ENCODE measurements at regions not wholly inside any gene's neighbourhood (a gene's known extent, or its start where the extent isn't known, plus 50 kb on each side); places are given as distances from the start of the nearest gene placed in this dataset.

DNA sequence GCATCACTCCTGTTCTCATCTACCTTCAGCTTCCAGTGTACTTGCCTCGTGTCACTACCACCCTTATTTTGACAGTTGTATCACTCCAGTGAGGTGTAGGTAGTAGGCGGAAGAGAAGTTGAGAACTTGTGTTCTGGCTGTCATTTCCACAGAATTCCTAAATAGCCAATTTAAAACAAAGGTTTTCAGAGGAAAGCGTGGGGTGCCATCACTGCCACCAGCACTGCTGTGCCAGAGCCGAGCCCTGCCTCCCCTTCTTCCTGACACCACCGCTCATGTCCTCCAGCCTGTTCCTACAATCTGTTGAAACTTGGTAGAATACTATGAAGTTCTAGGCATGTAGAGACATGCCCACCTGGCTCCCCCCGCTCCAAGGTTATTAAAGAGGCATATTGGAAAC is 215.8 kb downstream of the TANC2 start:
- TF ChIP-seq, protein P1, sequence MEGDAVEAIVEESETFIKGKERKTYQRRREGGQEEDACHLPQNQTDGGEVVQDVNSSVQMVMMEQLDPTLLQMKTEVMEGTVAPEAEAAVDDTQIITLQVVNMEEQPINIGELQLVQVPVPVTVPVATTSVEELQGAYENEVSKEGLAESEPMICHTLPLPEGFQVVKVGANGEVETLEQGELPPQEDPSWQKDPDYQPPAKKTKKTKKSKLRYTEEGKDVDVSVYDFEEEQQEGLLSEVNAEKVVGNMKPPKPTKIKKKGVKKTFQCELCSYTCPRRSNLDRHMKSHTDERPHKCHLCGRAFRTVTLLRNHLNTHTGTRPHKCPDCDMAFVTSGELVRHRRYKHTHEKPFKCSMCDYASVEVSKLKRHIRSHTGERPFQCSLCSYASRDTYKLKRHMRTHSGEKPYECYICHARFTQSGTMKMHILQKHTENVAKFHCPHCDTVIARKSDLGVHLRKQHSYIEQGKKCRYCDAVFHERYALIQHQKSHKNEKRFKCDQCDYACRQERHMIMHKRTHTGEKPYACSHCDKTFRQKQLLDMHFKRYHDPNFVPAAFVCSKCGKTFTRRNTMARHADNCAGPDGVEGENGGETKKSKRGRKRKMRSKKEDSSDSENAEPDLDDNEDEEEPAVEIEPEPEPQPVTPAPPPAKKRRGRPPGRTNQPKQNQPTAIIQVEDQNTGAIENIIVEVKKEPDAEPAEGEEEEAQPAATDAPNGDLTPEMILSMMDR (IDR thresholded peaks at IDR 0.05) = no peak
- TF ChIP-seq, protein P2, sequence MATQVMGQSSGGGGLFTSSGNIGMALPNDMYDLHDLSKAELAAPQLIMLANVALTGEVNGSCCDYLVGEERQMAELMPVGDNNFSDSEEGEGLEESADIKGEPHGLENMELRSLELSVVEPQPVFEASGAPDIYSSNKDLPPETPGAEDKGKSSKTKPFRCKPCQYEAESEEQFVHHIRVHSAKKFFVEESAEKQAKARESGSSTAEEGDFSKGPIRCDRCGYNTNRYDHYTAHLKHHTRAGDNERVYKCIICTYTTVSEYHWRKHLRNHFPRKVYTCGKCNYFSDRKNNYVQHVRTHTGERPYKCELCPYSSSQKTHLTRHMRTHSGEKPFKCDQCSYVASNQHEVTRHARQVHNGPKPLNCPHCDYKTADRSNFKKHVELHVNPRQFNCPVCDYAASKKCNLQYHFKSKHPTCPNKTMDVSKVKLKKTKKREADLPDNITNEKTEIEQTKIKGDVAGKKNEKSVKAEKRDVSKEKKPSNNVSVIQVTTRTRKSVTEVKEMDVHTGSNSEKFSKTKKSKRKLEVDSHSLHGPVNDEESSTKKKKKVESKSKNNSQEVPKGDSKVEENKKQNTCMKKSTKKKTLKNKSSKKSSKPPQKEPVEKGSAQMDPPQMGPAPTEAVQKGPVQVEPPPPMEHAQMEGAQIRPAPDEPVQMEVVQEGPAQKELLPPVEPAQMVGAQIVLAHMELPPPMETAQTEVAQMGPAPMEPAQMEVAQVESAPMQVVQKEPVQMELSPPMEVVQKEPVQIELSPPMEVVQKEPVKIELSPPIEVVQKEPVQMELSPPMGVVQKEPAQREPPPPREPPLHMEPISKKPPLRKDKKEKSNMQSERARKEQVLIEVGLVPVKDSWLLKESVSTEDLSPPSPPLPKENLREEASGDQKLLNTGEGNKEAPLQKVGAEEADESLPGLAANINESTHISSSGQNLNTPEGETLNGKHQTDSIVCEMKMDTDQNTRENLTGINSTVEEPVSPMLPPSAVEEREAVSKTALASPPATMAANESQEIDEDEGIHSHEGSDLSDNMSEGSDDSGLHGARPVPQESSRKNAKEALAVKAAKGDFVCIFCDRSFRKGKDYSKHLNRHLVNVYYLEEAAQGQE (IDR thresholded peaks at IDR 0.05) = no peak
- no peak for TF ChIP-seq RFX5 (IDR thresholded peaks at IDR 0.05)

Data from A549 (cell line).